A549 (cell line): ENCODE measurements at regions not wholly inside any gene's neighbourhood (a gene's known extent, or its start where the extent isn't known, plus 50 kb on each side); places are given as distances from the start of the nearest gene placed in this dataset.

Experiments
- ATAC-seq, 2 experiments: fragments of 200-7000 bp in 1 of 2; fragments of >200 bp in 1 of 2; cut with Nextera tagmentation in 1 of 2; cut with Tn5 transposase in 1 of 2; 3 replicates each; pipeline versions ENCODE4 v1.8.0 to v1.9.1; 2018 to 2020; ENCODE audit warnings: mild to moderate bottlenecking in 1 of 2, moderate library complexity in 1 of 2
- CTCF ChIA-PET: fragments of 300-600 bp; sonication (Branson Sonifier 250); formaldehyde crosslinking; extraction: SDS; loops from one replicate; lab custom pipeline; 2021; ENCODE audit warnings: antibody characterized with exemption, inconsistent platforms; lab: Yijun Ruan, JAX
- POLR2A ChIA-PET: fragments of 350-600 bp; formaldehyde crosslinking; extraction: SDS; loops from one replicate; lab custom pipeline; 2021; ENCODE audit warnings: antibody characterized with exemption, inconsistent platforms; lab: Yijun Ruan, JAX
- DNase-seq, 2 experiments: peaks; one replicate each; pipeline versions ENCODE4 v3.0.0 to v3.0.0-alpha.2; 2011 to 2016; ENCODE audit warnings: low read depth in 1 of 2, low spot score in 1 of 2
- FAIRE-seq: peaks from 2 replicates; lab custom pipeline; 2011; peaks lifted over from hg19 to GRCh38; lab: Jason Lieb, UNC
- H3K27ac ChIP-seq, 2 experiments: fragments of >200 bp; sonication (Bioruptor Twin); formaldehyde crosslinking; 3 replicates each; pipeline ENCODE4 v1.5.1; 2016 to 2017
- H3K4me1 ChIP-seq: fragments of >200 bp; sonication (Bioruptor Twin); formaldehyde crosslinking; 3 replicates; pipeline ENCODE4 v1.6.1; 2016
- H3K4me2 ChIP-seq: fragments of >200 bp; sonication (Bioruptor Twin); formaldehyde crosslinking; 3 replicates; pipeline ENCODE4 v1.6.1; 2016
- H3K4me3 ChIP-seq: fragments of >200 bp; sonication (Bioruptor Twin); formaldehyde crosslinking; 3 replicates; pipeline ENCODE4 v1.5.1; 2016
- H3K9me3 ChIP-seq: fragments of >200 bp; sonication (Bioruptor Twin); formaldehyde crosslinking; 3 replicates; pipeline ENCODE4 v1.6.1; 2016
- CBX2 ChIP-seq: fragments of 200-600 bp; sonication (generic); IDR thresholded peaks from 2 replicates; pipeline ENCODE4 v1.6.1; 2016; ENCODE audit warnings: low read depth, mild to moderate bottlenecking, borderline replicate concordance
- CBX8 ChIP-seq: fragments of 200-600 bp; sonication (generic); IDR thresholded peaks from 2 replicates; pipeline ENCODE4 v1.6.1; 2016
- CHD2 ChIP-seq: fragments of 150-350 bp; IDR thresholded peaks from 2 replicates; pipeline ENCODE4 v1.6.1; 2014; ENCODE audit warnings: low read length; ENCODE audit not compliant: partially characterized antibody
- ELK1 ChIP-seq: fragments of 150-350 bp; IDR thresholded peaks from 2 replicates; pipeline ENCODE4 v1.6.1; 2014; ENCODE audit warnings: low read depth, mild to moderate bottlenecking, low read length
- EP300 ChIP-seq, 2 experiments: fragments of >200 bp; sonication (Bioruptor Twin); formaldehyde crosslinking; IDR thresholded peaks; 2 replicates in 1 of 2; 3 replicates in 1 of 2; pipeline ENCODE4 v1.6.1; 2016 to 2017
- FOSB ChIP-seq: fragments of 250-450 bp; sonication (Bioruptor Pico); IDR thresholded peaks from 2 replicates; pipeline ENCODE4 v1.5.0; 2020; ENCODE audit warnings: mild to moderate bottlenecking, moderate library complexity
- GATA3 ChIP-seq: IDR thresholded peaks from 2 replicates; pipeline ENCODE4 v1.6.1; 2012; ENCODE audit warnings: borderline replicate concordance
- HEYL ChIP-seq: fragments of 250-450 bp; sonication (Bioruptor Pico); IDR thresholded peaks from 2 replicates; pipeline ENCODE4 v1.8.0; 2021; ENCODE audit warnings: mild to moderate bottlenecking, moderate library complexity
- HMGXB4 ChIP-seq: fragments of 250-450 bp; sonication (Bioruptor Pico); IDR thresholded peaks from 2 replicates; pipeline ENCODE4 v1.5.0; 2021; ENCODE audit warnings: mild to moderate bottlenecking, moderate library complexity, borderline replicate concordance
- KDM1A ChIP-seq: fragments of 200-600 bp; sonication (generic); IDR thresholded peaks from 2 replicates; pipeline ENCODE4 v1.6.1; 2016; ENCODE audit warnings: low read depth, mild to moderate bottlenecking
- KDM5A ChIP-seq: fragments of 200-600 bp; sonication (generic); IDR thresholded peaks from 2 replicates; pipeline ENCODE4 v1.6.1; 2016; ENCODE audit warnings: antibody characterized with exemption, mild to moderate bottlenecking
- MAFK ChIP-seq: fragments of 450-650 bp; IDR thresholded peaks from 2 replicates; pipeline ENCODE4 v1.6.1; 2014; ENCODE audit not compliant: partially characterized antibody
- MAX ChIP-seq: IDR thresholded peaks from 2 replicates; pipeline ENCODE4 v1.6.1; 2012
- NPAS2 ChIP-seq: fragments of 250-450 bp; sonication (Bioruptor Pico); IDR thresholded peaks from 2 replicates; pipeline ENCODE4 v1.8.0; 2022; ENCODE audit warnings: mild to moderate bottlenecking, moderate library complexity, borderline replicate concordance
- POLR2AphosphoS2 ChIP-seq: conservative IDR thresholded peaks from 2 replicates; pipeline ENCODE4 v1.6.1; 2012; ENCODE audit warnings: low read length, improper control_type of control experiment, inconsistent platforms
- RARB ChIP-seq: fragments of 250-450 bp; sonication (Bioruptor Pico); IDR thresholded peaks from 2 replicates; pipeline ENCODE4 v1.8.0; 2021; ENCODE audit warnings: mild to moderate bottlenecking, moderate library complexity
- RCOR1 ChIP-seq: fragments of 150-350 bp; IDR thresholded peaks from 2 replicates; pipeline ENCODE4 v1.6.1; 2014; ENCODE audit warnings: antibody characterized with exemption, low read length, low read depth
- REST ChIP-seq: fragments of 200-600 bp; sonication (generic); IDR thresholded peaks from 2 replicates; pipeline ENCODE4 v1.6.1; 2016; ENCODE audit warnings: antibody characterized with exemption, mild to moderate bottlenecking, moderate library complexity
- RFX5 ChIP-seq: fragments of 450-650 bp; IDR thresholded peaks from 2 replicates; pipeline ENCODE4 v1.7.1; 2014; ENCODE audit warnings: antibody characterized with exemption, mild to moderate bottlenecking, moderate library complexity
- SREBF2 ChIP-seq: fragments of 450-650 bp; IDR thresholded peaks from 2 replicates; pipeline ENCODE4 v1.6.1; 2014; ENCODE audit warnings: mild to moderate bottlenecking, moderate library complexity
- TFCP2L1 ChIP-seq: fragments of 250-450 bp; sonication (Bioruptor Pico); IDR thresholded peaks from 2 replicates; pipeline ENCODE4 v1.5.0; 2021; ENCODE audit warnings: mild to moderate bottlenecking
- USF2 ChIP-seq: fragments of 450-650 bp; IDR thresholded peaks from 2 replicates; pipeline ENCODE4 v1.6.1; 2014; ENCODE audit warnings: antibody characterized with exemption
- ZC3H11A ChIP-seq: fragments of 450-650 bp; IDR thresholded peaks from 2 replicates; pipeline ENCODE4 v1.6.1; 2014; ENCODE audit warnings: antibody characterized with exemption, mild to moderate bottlenecking
- ZNF302 ChIP-seq: fragments of 250-450 bp; sonication (Bioruptor Pico); IDR thresholded peaks from 2 replicates; pipeline ENCODE4 v1.9.0; 2021; ENCODE audit warnings: inconsistent platforms, mild to moderate bottlenecking, moderate library complexity
- WGBS: methylation state at CpG from one replicate; pipeline ENCODE4 v1.1.6; 2017; ENCODE audit errors: missing lambda C conversion rate; 5-methylcytosine and 5-hydroxymethylcytosine counted together
- TF ChIP-seq, protein P1 (sequence below): fragments of 250-450 bp; sonication (Bioruptor Pico); IDR thresholded peaks from 2 replicates; pipeline ENCODE4 v1.5.0; 2020; ENCODE audit warnings: low read depth, mild to moderate bottlenecking, moderate library complexity
- TF ChIP-seq, protein P2 (sequence below): fragments of >200 bp; sonication (Bioruptor Twin); formaldehyde crosslinking; IDR thresholded peaks from 2 replicates; pipeline ENCODE4 v1.6.1; 2016

DNA sequence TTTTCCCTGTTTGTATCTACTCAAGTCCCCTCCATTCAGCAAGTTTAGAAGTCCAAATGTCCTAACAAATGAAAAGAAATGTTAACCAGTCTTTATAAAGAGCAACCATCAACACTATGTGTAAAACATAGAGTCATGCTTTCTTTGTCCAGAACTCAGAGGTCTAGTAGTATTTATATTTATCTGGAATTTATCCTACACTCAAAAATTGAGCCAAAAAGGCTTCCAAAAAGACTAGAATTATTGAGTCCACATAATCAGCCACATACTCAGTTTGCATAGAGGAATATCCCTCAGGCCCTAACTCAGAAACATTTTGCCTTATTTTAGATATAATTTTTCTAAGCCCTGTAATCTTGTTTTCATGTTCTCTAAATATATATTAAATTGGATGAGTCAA, 455.0 kb downstream of the COL12A1 start:
- TF ChIP-seq CHD2 (no peak), USF2 (no peak), HEYL (CRISPR knock-in tag) (no peak), NPAS2 (no peak), EP300 (IDR thresholded peaks at IDR 0.05) (no peak), RCOR1 (no peak), RFX5 (no peak), RARB (no peak)
- TF ChIP-seq, all 56 proteins: peak for 0

GRCh38 chr6:74749211-74750147, 456.4 kb downstream of the COL12A1 start:
- WGBS: 66% methylated on average over 10 of the region's 10 CpGs
- ATAC-seq (no peak), FAIRE-seq (no peak), DNase-seq (no peak)
- Histone ChIP-seq H3K9me3 (no peaks in the 10 kb centered on the region), H3K27ac (no peak overlapping the region), H3K4me2 (no peak overlapping the region), H3K4me1 (no peaks in the 10 kb centered on the region), H3K4me3 (no peak overlapping the region)
- ChIA-PET CTCF (no interaction called here), POLR2A (no interaction called here)
- no peak for TF ChIP-seq FOSB (CRISPR knock-in tag)
- no peak for TF ChIP-seq KDM1A
- TF ChIP-seq, protein P1, sequence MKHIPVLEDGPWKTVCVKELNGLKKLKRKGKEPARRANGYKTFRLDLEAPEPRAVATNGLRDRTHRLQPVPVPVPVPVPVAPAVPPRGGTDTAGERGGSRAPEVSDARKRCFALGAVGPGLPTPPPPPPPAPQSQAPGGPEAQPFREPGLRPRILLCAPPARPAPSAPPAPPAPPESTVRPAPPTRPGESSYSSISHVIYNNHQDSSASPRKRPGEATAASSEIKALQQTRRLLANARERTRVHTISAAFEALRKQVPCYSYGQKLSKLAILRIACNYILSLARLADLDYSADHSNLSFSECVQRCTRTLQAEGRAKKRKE (CRISPR knock-in tag): no peak
- TF ChIP-seq CBX2: no peak

More for the DNA sequence above, 455.0 kb downstream of the COL12A1 start:
- FAIRE-seq (no peak), DNase-seq (no peak), ATAC-seq (no peak)
- Histone ChIP-seq H3K4me3 (no peak overlapping the region), H3K27ac (no peak overlapping the region), H3K9me3 (no peaks in the 10 kb centered on the region), H3K4me1 (0 out of 3 replicates have a peak, but pooled peaks cover under 1% of the 10 kb centered on the region), H3K4me2 (no peak overlapping the region)
- ChIA-PET POLR2A (no interaction called here), CTCF (no interaction called here)

DNA sequence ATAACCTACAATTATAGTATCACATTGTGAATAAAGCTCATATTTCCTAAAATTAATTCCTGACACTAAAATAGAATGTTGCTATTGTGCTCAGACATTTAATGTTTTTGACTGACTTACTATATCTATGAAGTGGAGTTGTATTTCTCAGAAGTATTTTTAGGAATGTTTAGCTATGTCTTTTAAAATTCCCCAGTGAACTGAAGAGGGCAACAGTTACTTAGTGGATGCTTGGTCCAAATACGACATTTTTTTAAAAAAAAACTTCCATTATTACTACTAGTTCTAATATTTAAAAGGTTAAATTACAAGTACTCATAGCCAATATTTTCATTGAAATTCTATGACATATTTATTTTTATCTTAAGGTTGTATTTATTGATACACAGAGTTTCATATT, 460.2 kb downstream of the COL12A1 start:
- ChIA-PET POLR2A (no interaction called here), CTCF (no interaction called here)
- H3K4me2 ChIP-seq: no peak overlapping the region
- H3K27ac ChIP-seq: no peak overlapping the region
- ATAC-seq: no peak
- H3K9me3 ChIP-seq: no peaks in the 10 kb centered on the region
- no peaks in the 10 kb centered on the region for H3K4me1 ChIP-seq
- WGBS: 10% methylated on average over 1 of the region's 1 CpG
- H3K4me3 ChIP-seq: no peak overlapping the region
- FAIRE-seq: no peak
- DNase-seq: no peak
- no peak for TF ChIP-seq CBX8
- TF ChIP-seq KDM5A: no peak
- TF ChIP-seq MAFK: no peak
- no peak for TF ChIP-seq ZC3H11A
- TF ChIP-seq FOSB (CRISPR knock-in tag): no peak
- no peak for TF ChIP-seq GATA3
- TF ChIP-seq ZNF302 (CRISPR knock-in tag): no peak
- TF ChIP-seq, protein P2, sequence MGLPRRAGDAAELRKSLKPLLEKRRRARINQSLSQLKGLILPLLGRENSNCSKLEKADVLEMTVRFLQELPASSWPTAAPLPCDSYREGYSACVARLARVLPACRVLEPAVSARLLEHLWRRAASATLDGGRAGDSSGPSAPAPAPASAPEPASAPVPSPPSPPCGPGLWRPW: no peak
- no peak for TF ChIP-seq SREBF2
- TF ChIP-seq REST: no peak
- no peak for TF ChIP-seq MAX
- TF ChIP-seq POLR2AphosphoS2: no peak
- TF ChIP-seq ELK1: no peak
- no peak for TF ChIP-seq HMGXB4 (CRISPR knock-in tag)
- TF ChIP-seq TFCP2L1 (CRISPR knock-in tag): no peak
